H9 (cell line): ENCODE measurements at regions not wholly inside any gene's neighbourhood (a gene's known extent, or its start where the extent isn't known, plus 50 kb on each side); places are given as distances from the start of the nearest gene placed in this dataset.

Experiments
- DNase-seq: peaks from one replicate; pipeline ENCODE4 v3.0.0-alpha.2; 2017
- H2AFZ ChIP-seq: one replicate; pipeline ENCODE4 v1.6.1; 2013; ENCODE audit warnings: mild to moderate bottlenecking, low read length, control low read depth, moderate library complexity
- H2AK5ac ChIP-seq: 2 replicates; pipeline ENCODE4 v1.6.1; 2013; ENCODE audit warnings: low read length, control low read depth, mixed read lengths; ENCODE audit not compliant: insufficient read length
- H2BK120ac ChIP-seq: one replicate; pipeline ENCODE4 v1.6.1; 2013; ENCODE audit warnings: low read depth, mild to moderate bottlenecking, low read length, control low read depth, inconsistent platforms; ENCODE audit not compliant: poor library complexity, severe bottlenecking
- H2BK12ac ChIP-seq: 2 replicates; pipeline ENCODE4 v1.6.1; 2013; ENCODE audit warnings: low read length, control low read depth, mixed read lengths, low read depth; ENCODE audit not compliant: insufficient read length
- H2BK15ac ChIP-seq: 2 replicates; pipeline ENCODE4 v1.6.1; 2013; ENCODE audit warnings: low read depth, low read length, control low read depth
- H2BK20ac ChIP-seq: one replicate; pipeline ENCODE4 v1.6.1; 2013; ENCODE audit warnings: low read depth, mild to moderate bottlenecking, low read length, control low read depth, inconsistent platforms; ENCODE audit not compliant: poor library complexity, severe bottlenecking
- H2BK5ac ChIP-seq: 2 replicates; pipeline ENCODE4 v1.6.1; 2013; ENCODE audit warnings: low read length, control low read depth, mixed read lengths; ENCODE audit not compliant: insufficient read length
- H3K14ac ChIP-seq: 2 replicates; pipeline ENCODE4 v1.6.1; 2013; ENCODE audit warnings: low read length, control low read depth; ENCODE audit not compliant: insufficient read depth
- H3K18ac ChIP-seq: 2 replicates; pipeline ENCODE4 v1.6.1; 2013; ENCODE audit warnings: low read depth, mild to moderate bottlenecking, mixed read lengths, low read length, control low read depth; ENCODE audit not compliant: insufficient read length
- H3K23ac ChIP-seq: 2 replicates; pipeline ENCODE4 v1.6.1; 2013; ENCODE audit warnings: low read length, control low read depth, mixed read lengths, low read depth; ENCODE audit not compliant: insufficient read length
- H3K23me2 ChIP-seq: 2 replicates; pipeline ENCODE4 v1.6.1; 2013; ENCODE audit warnings: low read depth, mild to moderate bottlenecking, mixed read lengths, low read length, control low read depth; ENCODE audit not compliant: insufficient read length, poor library complexity, severe bottlenecking
- H3K27ac ChIP-seq: 2 replicates; pipeline ENCODE4 v1.5.1; 2013; ENCODE audit warnings: low read length, control low read depth, mixed read lengths, low read depth; ENCODE audit not compliant: insufficient read length
- H3K27me3 ChIP-seq: 2 replicates; pipeline ENCODE4 v1.6.1; 2013; ENCODE audit warnings: low read length, control low read depth, inconsistent platforms; ENCODE audit not compliant: insufficient read depth
- H3K4ac ChIP-seq: 2 replicates; pipeline ENCODE4 v1.6.1; 2013; ENCODE audit warnings: low read depth, mild to moderate bottlenecking, control low read depth, inconsistent platforms, low read length, moderate library complexity
- H3K4me1 ChIP-seq: 2 replicates; pipeline ENCODE4 v1.6.1; 2013; ENCODE audit warnings: low read length, control low read depth, inconsistent platforms; ENCODE audit not compliant: insufficient read depth
- H3K4me2 ChIP-seq: 2 replicates; pipeline ENCODE4 v1.6.1; 2013; ENCODE audit warnings: low read length, control low read depth, mixed read lengths; ENCODE audit not compliant: insufficient read length, insufficient read depth
- H3K56ac ChIP-seq: 2 replicates; pipeline ENCODE4 v1.6.1; 2013; ENCODE audit warnings: low read depth, mild to moderate bottlenecking, mixed read lengths, low read length, control low read depth; ENCODE audit not compliant: insufficient read length
- H3K79me1 ChIP-seq: 2 replicates; pipeline ENCODE4 v1.6.1; 2013; ENCODE audit warnings: low read depth, mild to moderate bottlenecking, moderate library complexity, low read length, control low read depth, inconsistent platforms; ENCODE audit not compliant: insufficient read depth, poor library complexity, severe bottlenecking
- H3K79me2 ChIP-seq: 2 replicates; pipeline ENCODE4 v1.6.1; 2013; ENCODE audit warnings: low read length, control low read depth, inconsistent platforms; ENCODE audit not compliant: insufficient read depth
- H3K9ac ChIP-seq: 2 replicates; pipeline ENCODE4 v1.6.1; 2013; ENCODE audit warnings: low read length, control low read depth, mixed read lengths; ENCODE audit not compliant: insufficient read length; ENCODE audit errors: extremely low read depth
- H3K9me3 ChIP-seq: one replicate; pipeline ENCODE4 v1.6.1; 2013; ENCODE audit warnings: low read depth, low read length, inconsistent platforms; ENCODE audit not compliant: control insufficient read depth
- H3T11ph ChIP-seq: one replicate; pipeline ENCODE4 v1.6.1; 2013; ENCODE audit warnings: mild to moderate bottlenecking, low read length, control low read depth, inconsistent platforms
- H4K20me1 ChIP-seq: one replicate; pipeline ENCODE4 v1.6.1; 2013; ENCODE audit not compliant: control insufficient read depth, insufficient read length, insufficient read depth
- H4K5ac ChIP-seq: 2 replicates; pipeline ENCODE4 v1.6.1; 2013; ENCODE audit warnings: low read depth, mild to moderate bottlenecking, mixed read lengths, low read length, control low read depth; ENCODE audit not compliant: insufficient read length
- H4K8ac ChIP-seq: replicated peaks from 2 replicates; pipeline ENCODE4 v1.6.1; 2013; ENCODE audit warnings: low read length, control low read depth, mixed read lengths, low read depth; ENCODE audit not compliant: insufficient read length
- H4K91ac ChIP-seq: 2 replicates; pipeline ENCODE4 v1.6.1; 2013; ENCODE audit warnings: low read depth, mild to moderate bottlenecking, moderate library complexity, mixed read lengths, low read length, control low read depth; ENCODE audit not compliant: insufficient read length
- H3K27ac Mint-ChIP-seq, 3 experiments: 2 replicates in 2 of 3; 3 replicates in 1 of 3; pipeline ENCODE4 v1.8.0; 2020 to 2021; ENCODE audit warnings: mixed read lengths in 3 of 3, mild to moderate bottlenecking in 1 of 3, moderate library complexity in 1 of 3
- H3K27me3 Mint-ChIP-seq: 2 replicates; pipeline ENCODE4 v1.8.0; 2021; ENCODE audit warnings: low read depth, mild to moderate bottlenecking, moderate library complexity, mixed read lengths
- H3K36me3 Mint-ChIP-seq, 3 experiments: 2 replicates in 2 of 3; 3 replicates in 1 of 3; pipeline ENCODE4 v1.8.0; 2020 to 2021; ENCODE audit warnings: low read depth in 3 of 3, mixed read lengths in 3 of 3; ENCODE audit not compliant: insufficient read depth in 1 of 3
- H3K4me1 Mint-ChIP-seq, 2 experiments: 2 replicates each; pipeline ENCODE4 v1.8.0; 2020; ENCODE audit warnings: mixed read lengths in 2 of 2
- H3K4me3 Mint-ChIP-seq, 2 experiments: 2 replicates in 1 of 2; 3 replicates in 1 of 2; pipeline ENCODE4 v1.8.0; 2020 to 2021; ENCODE audit warnings: mild to moderate bottlenecking in 2 of 2, mixed read lengths in 2 of 2, moderate library complexity in 1 of 2
- H3K9me3 Mint-ChIP-seq, 2 experiments: 2 replicates in 1 of 2; 3 replicates in 1 of 2; pipeline ENCODE4 v1.8.0; 2020; ENCODE audit warnings: mild to moderate bottlenecking in 2 of 2, mixed read lengths in 2 of 2, moderate library complexity in 1 of 2
- CTCF ChIP-seq: fragments of 200-600 bp; sonication (generic); conservative IDR thresholded peaks from 3 replicates; pipeline ENCODE4 v1.8.0; 2021; ENCODE audit warnings: antibody characterized with exemption, mild to moderate bottlenecking
- WGBS: extraction: QIAGEN DNeasy Blood & Tissue Kit; methylation state at CpG from one replicate; pipeline ENCODE4 v1.1.7; 2013; ENCODE audit warnings: missing lambda C conversion rate, low lambda C conversion rate, mixed read lengths; ENCODE audit not compliant: insufficient read length; ENCODE audit errors: extremely low coverage; 5-methylcytosine and 5-hydroxymethylcytosine counted together

DNA sequence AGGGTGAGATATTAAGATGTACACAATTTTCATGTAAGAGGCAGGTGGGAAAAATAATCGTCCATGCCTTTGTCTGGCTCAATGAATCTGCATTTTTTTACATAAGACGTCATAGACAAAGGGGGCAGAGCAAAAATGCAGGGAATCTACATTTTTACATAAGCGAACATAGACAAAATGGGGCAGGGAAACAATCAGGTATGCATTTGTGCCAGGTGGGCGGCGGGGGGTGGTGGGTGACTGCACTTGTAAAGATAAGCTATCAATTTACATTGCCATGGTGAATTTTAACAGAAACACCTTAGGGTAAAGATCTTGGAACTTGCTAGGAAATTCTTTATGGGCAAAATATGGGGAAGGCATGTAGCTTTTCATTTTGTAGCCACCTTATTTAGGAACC, 96.3 kb upstream of the CES5A start:
- no peaks in the 10 kb centered on the region for H3K79me2 ChIP-seq
- WGBS, result no CpG with 5 or more reads among the region's 5 CpGs
- Mint-ChIP-seq H3K9me3 (no peaks in the 10 kb centered on the region), H3K36me3 (no peaks in the 10 kb centered on the region; a peak in 1 of 7 replicates), H3K27ac (peak overlapping the region in 1 of 3 experiments; percentile 31; a peak in 1 of 7 replicates), H3K4me3 (no peak overlapping the region), H3K27me3 (no peaks in the 10 kb centered on the region), H3K4me1 (peaks cover 38% of the 10 kb centered on the region in 2 experiments)
- H3K18ac ChIP-seq, result no peak overlapping the region
- DNase-seq, result no peak
- H4K5ac ChIP-seq, result no peak overlapping the region
- H3T11ph ChIP-seq, result no peak overlapping the region
- H3K27ac ChIP-seq, result no peak overlapping the region
- no peak overlapping the region for H2BK12ac ChIP-seq
- no peak overlapping the region for H3K23ac ChIP-seq
- H2BK15ac ChIP-seq, result no peak overlapping the region
- no peak overlapping the region for H3K56ac ChIP-seq
- no peak overlapping the region for H4K8ac ChIP-seq
- H3K4ac ChIP-seq, result no peak overlapping the region
- H4K91ac ChIP-seq, result no peak overlapping the region
- no peak overlapping the region for H2AK5ac ChIP-seq
- H2BK5ac ChIP-seq, result no peak overlapping the region
- H2AFZ ChIP-seq, result no peak overlapping the region
- no peaks in the 10 kb centered on the region for H3K79me1 ChIP-seq
- no peak overlapping the region for H2BK20ac ChIP-seq
- no peaks in the 10 kb centered on the region for H3K9me3 ChIP-seq
- no peak for TF ChIP-seq CTCF
- H3K23me2 ChIP-seq, result no peaks in the 10 kb centered on the region
- H3K4me1 ChIP-seq, result peaks cover 14% of the 10 kb centered on the region; the same call in 1 of the 2 replicates
- no peaks in the 10 kb centered on the region for H3K27me3 ChIP-seq
- no peak overlapping the region for H3K9ac ChIP-seq
- H3K14ac ChIP-seq, result no peak overlapping the region
- H3K4me2 ChIP-seq, result no peak overlapping the region
- H2BK120ac ChIP-seq, result no peak overlapping the region
- H4K20me1 ChIP-seq, result no peaks in the 10 kb centered on the region
